Hematopoietic multipotent progenitor cell (in vitro differentiated cells): ENCODE measurements at regions not wholly inside any gene's neighbourhood (a gene's known extent, or its start where the extent isn't known, plus 50 kb on each side); places are given as distances from the start of the nearest gene placed in this dataset.
"Not testable (repeated sequence)": the region's sequence is repeated elsewhere in the genome, so short reads cannot be mapped to it uniquely, and the experiment has no call there.

Experiments
- DNase-seq, 3 donors: peaks; one replicate each; pipeline ENCODE4 v3.0.0-alpha.2; 2011 to 2015; ENCODE audit warnings: low read depth in 2 of 3, low spot score in 2 of 3

DNA sequence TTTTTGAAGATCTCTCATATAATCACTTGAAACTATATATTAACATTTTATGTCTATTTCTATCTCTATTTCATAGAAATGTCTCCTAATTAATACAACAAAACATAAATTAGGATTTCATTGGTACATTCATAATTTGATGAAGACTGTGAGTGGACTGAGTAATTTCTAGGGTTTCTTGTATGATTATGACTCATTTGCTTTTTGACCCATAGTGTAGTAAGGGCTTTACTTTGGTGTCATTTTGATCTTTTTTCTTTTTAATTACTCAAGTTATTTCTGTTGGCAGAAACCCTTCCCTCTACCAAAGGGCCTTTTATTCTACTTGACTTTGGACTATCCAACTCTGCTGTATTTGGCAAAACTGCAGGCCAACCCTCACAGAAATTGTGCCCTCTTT, 207.9 kb upstream of the MAGEB16 start:
- DNase-seq = no peak

- not testable (repeated sequence) for DNase-seq
Measured at GRCh38 chrX:35611562-35611961, 186.6 kb upstream of the MAGEB16 start.

- no peak for DNase-seq
Measured at GRCh38 chrX:35617836-35618235, 180.3 kb upstream of the MAGEB16 start.

- no peak for DNase-seq
Measured at GRCh38 chrX:35622040-35622439, 176.1 kb upstream of the MAGEB16 start.

- DNase-seq = no peak
Measured at GRCh38 chrX:35622601-35623000, 175.5 kb upstream of the MAGEB16 start.

- DNase-seq = no peak
Measured at GRCh38 chrX:35625714-35626113, 172.4 kb upstream of the MAGEB16 start.

GRCh38 chrX:35626124-35626523, 172.0 kb upstream of the MAGEB16 start:
- no peak for DNase-seq

DNA sequence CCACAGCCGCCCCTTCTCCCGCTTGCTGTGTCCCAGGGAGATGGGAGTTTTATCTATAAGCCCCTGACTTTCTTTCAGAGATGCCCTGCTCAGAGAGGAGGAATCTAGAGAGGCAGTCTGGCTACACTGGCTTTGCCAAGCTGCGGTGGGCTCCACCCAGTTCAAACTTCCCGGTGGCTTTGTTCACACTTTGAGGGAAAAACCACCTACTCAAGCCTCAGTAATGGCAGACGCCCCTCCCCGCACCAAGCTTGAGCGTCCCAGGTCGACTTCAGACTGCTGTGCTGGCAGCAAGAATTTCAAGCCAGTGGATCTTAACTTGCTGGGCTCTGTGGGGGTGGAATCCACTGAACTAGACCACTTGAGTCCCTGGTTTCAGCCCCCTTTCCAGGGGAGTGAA, 162.2 kb upstream of the MAGEB16 start:
- not testable (repeated sequence) for DNase-seq

- no peak for DNase-seq
Measured at GRCh38 chrX:35664833-35665232, 133.3 kb upstream of the MAGEB16 start.

GRCh38 chrX:35665311-35665710, 132.8 kb upstream of the MAGEB16 start:
- DNase-seq = no peak

GRCh38 chrX:35670889-35671288, 127.3 kb upstream of the MAGEB16 start:
- DNase-seq = peak in 2 of 3 donors; percentile 9 to 46

DNA sequence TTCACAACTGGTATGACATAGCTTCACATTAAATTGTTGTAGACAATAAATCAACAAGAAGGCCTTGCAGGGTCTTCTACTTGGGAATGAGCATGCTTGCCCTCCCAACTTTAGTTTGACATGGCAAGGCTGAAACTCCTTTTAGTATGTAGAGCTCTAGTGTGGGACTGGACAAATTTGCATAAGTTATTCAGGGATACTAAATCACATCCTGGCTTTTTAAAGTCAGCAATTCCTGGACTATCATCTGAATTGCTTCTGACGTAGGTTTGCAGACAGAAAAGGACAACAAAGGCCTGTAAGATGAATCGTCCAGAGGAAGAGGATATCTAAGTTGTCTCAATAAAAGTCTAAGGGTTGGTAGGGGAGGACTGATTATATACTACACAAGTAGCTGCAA, 123.0 kb upstream of the MAGEB16 start:
- no peak for DNase-seq

DNA sequence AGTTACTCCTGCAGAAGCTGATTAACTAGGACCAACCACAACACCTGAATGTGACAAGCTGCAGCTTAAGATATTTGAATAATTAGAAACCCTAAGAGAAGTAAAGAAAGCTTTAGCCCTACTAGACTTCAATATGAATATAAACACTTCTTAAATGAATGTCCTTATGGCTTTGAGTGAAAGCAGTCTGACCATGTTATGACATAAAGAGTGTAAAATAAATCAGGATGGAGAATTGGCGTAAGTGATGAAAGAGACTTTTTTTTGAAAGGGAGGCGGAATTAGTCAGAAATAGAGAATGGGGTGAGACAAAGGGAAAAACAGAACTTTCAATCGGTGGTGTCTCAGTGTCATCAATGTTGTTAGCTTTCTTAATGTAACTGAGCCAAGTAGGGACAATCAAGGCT, 117.2 kb upstream of the MAGEB16 start:
- DNase-seq = no peak

- DNase-seq = no peak
Measured at GRCh38 chrX:35682476-35682875, 115.7 kb upstream of the MAGEB16 start.

DNA sequence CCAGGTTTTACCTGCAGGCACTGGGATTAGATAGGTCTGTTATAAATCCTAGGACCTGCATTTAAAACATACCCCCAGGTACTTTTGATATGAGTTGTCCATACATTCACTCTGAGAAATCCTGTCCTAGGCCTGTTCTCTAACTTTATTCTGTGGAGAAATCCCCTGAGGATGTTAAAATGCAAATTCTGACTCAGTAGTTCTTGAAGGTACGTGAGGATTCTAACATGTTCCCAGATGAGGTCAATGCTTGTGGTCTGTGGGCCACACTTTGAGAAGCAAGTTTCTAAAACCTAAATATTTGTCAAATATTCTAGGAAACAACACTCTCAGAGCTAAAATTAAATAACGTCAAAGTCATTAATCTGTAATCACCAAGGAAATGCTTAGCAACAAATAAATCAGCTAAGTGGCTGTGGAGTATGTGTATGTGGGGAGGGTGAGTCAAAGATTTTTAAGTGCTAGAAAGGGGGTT, 101.3 kb upstream of the MAGEB16 start:
- DNase-seq = no peak

- DNase-seq = peak in 2 of 3 donors; percentile 48 to 70
Measured at GRCh38 chrX:35699642-35700041, 98.5 kb upstream of the MAGEB16 start.

GRCh38 chrX:35700121-35700520, 98.0 kb upstream of the MAGEB16 start:
- peak in 2 of 3 donors; percentile 1 to 43 for DNase-seq

GRCh38 chrX:35711281-35711680, 86.9 kb upstream of the MAGEB16 start:
- no peak for DNase-seq

- no peak for DNase-seq
Measured at GRCh38 chrX:35722128-35722527, 76.0 kb upstream of the MAGEB16 start.

GRCh38 chrX:35726176-35726575, 72.0 kb upstream of the MAGEB16 start:
- DNase-seq = peak in 2 of 3 donors; percentile 6 to 45

GRCh38 chrX:35728481-35728880, 69.7 kb upstream of the MAGEB16 start:
- no peak for DNase-seq

DNA sequence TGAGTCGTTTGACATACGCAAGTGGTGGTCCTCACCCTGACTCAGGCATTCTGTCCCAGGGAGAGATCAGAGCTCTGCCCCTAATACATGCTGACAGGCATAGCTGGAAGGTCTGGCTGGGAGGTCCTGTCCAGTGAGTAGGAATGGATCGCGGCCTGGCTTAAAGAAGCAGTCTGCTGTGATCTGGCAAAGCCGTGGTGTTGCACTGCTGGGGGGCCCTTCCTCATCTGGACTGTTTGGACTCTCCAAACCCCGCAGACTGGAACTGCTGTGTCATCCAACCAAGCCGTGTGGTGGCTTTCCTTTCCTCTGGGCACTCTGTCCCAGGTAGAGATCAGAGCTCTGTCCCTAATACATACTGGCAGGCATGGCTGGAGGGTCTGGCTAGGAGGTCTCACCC, 64.3 kb upstream of the MAGEB16 start:
- DNase-seq = no peak

GRCh38 chrX:35741142-35741541, 57.0 kb upstream of the MAGEB16 start:
- no peak for DNase-seq
